ENCODE measurements at regions not wholly inside any gene's neighbourhood (a gene's known extent, or its start where the extent isn't known, plus 50 kb on each side); places are given as distances from the start of the nearest gene placed in this dataset.

DNA sequence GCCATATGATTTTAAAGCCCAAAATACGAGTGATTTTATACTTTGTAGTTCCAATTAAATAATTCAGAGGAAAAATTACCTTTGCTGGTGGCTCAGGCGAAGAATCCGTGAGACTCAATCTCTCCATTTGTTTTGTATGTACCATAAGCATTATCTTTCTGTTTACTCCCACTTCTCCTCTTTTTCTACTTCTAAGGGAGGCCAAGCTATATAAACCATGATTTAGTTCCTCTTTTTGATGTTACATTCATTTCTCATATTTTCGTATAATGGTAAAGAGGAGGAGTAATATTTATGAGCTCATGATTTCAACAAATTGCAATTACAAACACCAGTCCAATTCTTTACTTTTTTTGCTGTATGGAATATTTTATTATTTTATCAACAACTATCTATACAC is 50.6 kb upstream of the TES start:
- TF ChIP-seq, protein P1, sequence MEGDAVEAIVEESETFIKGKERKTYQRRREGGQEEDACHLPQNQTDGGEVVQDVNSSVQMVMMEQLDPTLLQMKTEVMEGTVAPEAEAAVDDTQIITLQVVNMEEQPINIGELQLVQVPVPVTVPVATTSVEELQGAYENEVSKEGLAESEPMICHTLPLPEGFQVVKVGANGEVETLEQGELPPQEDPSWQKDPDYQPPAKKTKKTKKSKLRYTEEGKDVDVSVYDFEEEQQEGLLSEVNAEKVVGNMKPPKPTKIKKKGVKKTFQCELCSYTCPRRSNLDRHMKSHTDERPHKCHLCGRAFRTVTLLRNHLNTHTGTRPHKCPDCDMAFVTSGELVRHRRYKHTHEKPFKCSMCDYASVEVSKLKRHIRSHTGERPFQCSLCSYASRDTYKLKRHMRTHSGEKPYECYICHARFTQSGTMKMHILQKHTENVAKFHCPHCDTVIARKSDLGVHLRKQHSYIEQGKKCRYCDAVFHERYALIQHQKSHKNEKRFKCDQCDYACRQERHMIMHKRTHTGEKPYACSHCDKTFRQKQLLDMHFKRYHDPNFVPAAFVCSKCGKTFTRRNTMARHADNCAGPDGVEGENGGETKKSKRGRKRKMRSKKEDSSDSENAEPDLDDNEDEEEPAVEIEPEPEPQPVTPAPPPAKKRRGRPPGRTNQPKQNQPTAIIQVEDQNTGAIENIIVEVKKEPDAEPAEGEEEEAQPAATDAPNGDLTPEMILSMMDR (IDR thresholded peaks at IDR 0.05; ENCODE audit: insufficient read depth, low read length, severe bottlenecking) = no peak
- FAIRE-seq = no peak
- Histone ChIP-seq H3K27me3 (ENCODE audit: control insufficient read depth, insufficient read depth, low read length) (no peaks in the 10 kb centered on the region), H3K4me3 (ENCODE audit: low read depth, low read length) (no peak overlapping the region), H3K36me3 (ENCODE audit: control insufficient read depth, insufficient read depth, low read length) (no peaks in the 10 kb centered on the region)
- DNase-seq (ENCODE audit: low read depth) = no peak

Measured in bronchial epithelial cell (primary cell).